IMR-90 (cell line): ENCODE measurements at regions not wholly inside any gene's neighbourhood (a gene's known extent, or its start where the extent isn't known, plus 50 kb on each side); places are given as distances from the start of the nearest gene placed in this dataset.

Experiments
- ATAC-seq: fragments of 200-7000 bp; cut with Tn5 transposase; 2 replicates; pipeline ENCODE4 v1.9.1; 2020; ENCODE audit warnings: low read depth, mild to moderate bottlenecking, moderate library complexity
- BruUV-seq: library from RNA; stranded (reverse); fragments of 400-500 nt; replicated peaks from 2 replicates; lab custom pipeline; 2021; lab: Mats Ljungman, UMichigan
- CTCF ChIA-PET: fragments of 300-600 bp; formaldehyde crosslinking; extraction: SDS; loops from one replicate; lab custom pipeline; 2021; ENCODE audit warnings: antibody characterized with exemption; lab: Yijun Ruan, JAX
- POLR2A ChIA-PET: fragments of 300-600 bp; sonication (Branson Sonifier 250); formaldehyde crosslinking; loops from one replicate; lab custom pipeline; 2022; ENCODE audit warnings: antibody characterized with exemption; ENCODE audit not compliant: unreplicated experiment; lab: Charles Lee
- DNase-seq: peaks from one replicate; pipeline ENCODE4 v3.0.0; 2013
- H2AFZ ChIP-seq: replicated peaks from 2 replicates; pipeline ENCODE3; 2013; ENCODE audit warnings: low read length, mild to moderate bottlenecking; ENCODE audit not compliant: poor library complexity
- H2AK5ac ChIP-seq: 2 replicates; pipeline ENCODE4 v1.6.1; 2013; ENCODE audit warnings: low read depth, low read length, inconsistent platforms
- H2AK9ac ChIP-seq: replicated peaks from 2 replicates; pipeline ENCODE3; 2013; ENCODE audit warnings: mild to moderate bottlenecking, low read depth, low read length, moderate library complexity; ENCODE audit not compliant: poor library complexity
- H2BK120ac ChIP-seq: 2 replicates; pipeline ENCODE4 v1.6.1; 2013; ENCODE audit warnings: low read depth, low read length, inconsistent platforms
- H2BK15ac ChIP-seq: 3 replicates; pipeline ENCODE4 v1.6.1; 2013; ENCODE audit warnings: low read depth, low read length, inconsistent platforms
- H2BK20ac ChIP-seq: 2 replicates; pipeline ENCODE4 v1.6.1; 2013; ENCODE audit warnings: low read depth, mild to moderate bottlenecking, inconsistent platforms, low read length, moderate library complexity
- H2BK5ac ChIP-seq: 2 replicates; pipeline ENCODE4 v1.6.1; 2013; ENCODE audit warnings: mild to moderate bottlenecking, low read depth, low read length, inconsistent platforms; ENCODE audit not compliant: poor library complexity, severe bottlenecking
- H3K14ac ChIP-seq: replicated peaks from 2 replicates; pipeline ENCODE4 v1.6.1; 2013; ENCODE audit warnings: low read depth, low read length, inconsistent platforms
- H3K18ac ChIP-seq: 2 replicates; pipeline ENCODE4 v1.6.1; 2013; ENCODE audit warnings: low read depth, low read length, control low read depth
- H3K23ac ChIP-seq: 2 replicates; pipeline ENCODE4 v1.6.1; 2013; ENCODE audit warnings: low read depth, low read length, inconsistent platforms
- H3K27ac ChIP-seq: 2 replicates; pipeline ENCODE4 v1.5.1; 2013; ENCODE audit warnings: mild to moderate bottlenecking, control low read depth, low read length; ENCODE audit not compliant: insufficient read depth
- H3K27me3 ChIP-seq: 2 replicates; pipeline ENCODE4 v1.6.1; 2013; ENCODE audit warnings: low read length; ENCODE audit not compliant: control insufficient read depth, insufficient read depth
- H3K36me3 ChIP-seq: 2 replicates; pipeline ENCODE4 v1.6.1; 2013; ENCODE audit warnings: low read length, mixed read lengths; ENCODE audit not compliant: control insufficient read depth, insufficient read depth
- H3K4ac ChIP-seq: 2 replicates; pipeline ENCODE4 v1.6.1; 2013; ENCODE audit warnings: low read depth, low read length, inconsistent platforms
- H3K4me1 ChIP-seq: 2 replicates; pipeline ENCODE4 v1.6.1; 2013; ENCODE audit warnings: low read length, mixed read lengths; ENCODE audit not compliant: control insufficient read depth, insufficient read depth
- H3K4me2 ChIP-seq: 2 replicates; pipeline ENCODE4 v1.6.1; 2013; ENCODE audit warnings: low read depth, mild to moderate bottlenecking, control low read depth, low read length, moderate library complexity
- H3K4me3 ChIP-seq: 2 replicates; pipeline ENCODE4 v1.5.1; 2013; ENCODE audit warnings: low read depth, mild to moderate bottlenecking, control low read depth, low read length, moderate library complexity; ENCODE audit not compliant: insufficient read depth
- H3K56ac ChIP-seq: 2 replicates; pipeline ENCODE4 v1.6.1; 2013; ENCODE audit warnings: low read length, inconsistent platforms; ENCODE audit not compliant: insufficient read depth; ENCODE audit errors: extremely low read depth
- H3K79me1 ChIP-seq, 2 experiments: 2 replicates each; pipeline ENCODE4 v1.6.1; 2013; ENCODE audit warnings: low read length in 2 of 2, inconsistent platforms in 1 of 2, low read depth in 1 of 2
- H3K9ac ChIP-seq: 2 replicates; pipeline ENCODE4 v1.6.1; 2013; ENCODE audit warnings: low read depth, low read length, control low read depth
- H3K9me1 ChIP-seq: 2 replicates; pipeline ENCODE4 v1.6.1; 2013; ENCODE audit warnings: low read length, inconsistent platforms; ENCODE audit not compliant: insufficient read depth
- H3K9me3 ChIP-seq: 2 replicates; pipeline ENCODE4 v1.6.1; 2013; ENCODE audit warnings: low read length; ENCODE audit not compliant: control insufficient read depth, insufficient read depth
- H4K20me1 ChIP-seq: 2 replicates; pipeline ENCODE4 v1.6.1; 2013; ENCODE audit warnings: low read length, inconsistent platforms; ENCODE audit not compliant: insufficient read depth
- H4K5ac ChIP-seq: 2 replicates; pipeline ENCODE4 v1.6.1; 2013; ENCODE audit warnings: mild to moderate bottlenecking, low read depth, low read length, control low read depth
- H4K8ac ChIP-seq, 2 experiments: 2 replicates each; pipeline ENCODE4 v1.6.1; 2013; ENCODE audit warnings: low read depth in 2 of 2, low read length in 2 of 2, control low read depth in 1 of 2, inconsistent platforms in 1 of 2
- H4K91ac ChIP-seq: 2 replicates; pipeline ENCODE4 v1.6.1; 2013; ENCODE audit warnings: low read depth, low read length, inconsistent platforms; ENCODE audit not compliant: insufficient read depth
- BHLHE40 ChIP-seq: fragments of 150-350 bp; IDR thresholded peaks from 2 replicates; pipeline ENCODE4 v1.6.1; 2016; ENCODE audit warnings: mild to moderate bottlenecking, low read depth, low read length
- CEBPB ChIP-seq: IDR thresholded peaks from 2 replicates; pipeline ENCODE4 v1.6.1; 2012; ENCODE audit warnings: low read depth, low read length, improper control_type of control experiment
- CHD1 ChIP-seq: IDR thresholded peaks from 2 replicates; pipeline ENCODE4 v1.6.1; 2012; ENCODE audit warnings: low read depth, low read length, improper control_type of control experiment
- CTCF ChIP-seq: conservative IDR thresholded peaks from 2 replicates; pipeline ENCODE4 v1.5.1; 2012; ENCODE audit warnings: mild to moderate bottlenecking, low read depth, low read length, improper control_type of control experiment
- ELK1 ChIP-seq: fragments of 150-350 bp; IDR thresholded peaks from 2 replicates; pipeline ENCODE4 v1.6.1; 2016; ENCODE audit warnings: low read depth, mild to moderate bottlenecking, low read length, moderate library complexity, borderline replicate concordance
- FOS ChIP-seq: fragments of 150-350 bp; IDR thresholded peaks from 2 replicates; pipeline ENCODE4 v1.6.1; 2016; ENCODE audit warnings: low read depth, low read length
- MAFK ChIP-seq: IDR thresholded peaks from 2 replicates; pipeline ENCODE4 v1.6.1; 2012; ENCODE audit warnings: low read depth, low read length, improper control_type of control experiment
- MAZ ChIP-seq: IDR thresholded peaks from 2 replicates; pipeline ENCODE4 v1.6.1; 2012; ENCODE audit warnings: low read depth, mild to moderate bottlenecking, low read length, improper control_type of control experiment, moderate library complexity, borderline replicate concordance
- MXI1 ChIP-seq: IDR thresholded peaks from 2 replicates; pipeline ENCODE4 v1.6.1; 2012; ENCODE audit warnings: low read depth, mild to moderate bottlenecking, low read length, moderate library complexity, borderline replicate concordance
- NFE2L2 ChIP-seq: fragments of 150-350 bp; IDR thresholded peaks from 2 replicates; pipeline ENCODE4 v1.6.1; 2016; ENCODE audit warnings: low read depth, mild to moderate bottlenecking, low read length
- RFX5 ChIP-seq: IDR thresholded peaks from 2 replicates; pipeline ENCODE4 v1.8.0; 2012; ENCODE audit warnings: low read depth, mild to moderate bottlenecking, low read length, moderate library complexity
- SMC3 ChIP-seq: fragments of 150-350 bp; IDR thresholded peaks from 2 replicates; pipeline ENCODE4 v1.6.1; 2016; ENCODE audit warnings: low read depth, mild to moderate bottlenecking, antibody characterized with exemption, low read length, moderate library complexity
- USF2 ChIP-seq: fragments of 150-350 bp; IDR thresholded peaks from 2 replicates; pipeline ENCODE4 v1.6.1; 2017; ENCODE audit warnings: mild to moderate bottlenecking, antibody characterized with exemption, low read length, low read depth
- WGBS, 2 experiments: methylation state at CpG; one replicate each; pipeline versions ENCODE4 v1.1.5 to v1.1.7; 2013; ENCODE audit warnings: missing lambda C conversion rate in 2 of 2; ENCODE audit not compliant: insufficient read length in 1 of 2; ENCODE audit errors: extremely low coverage in 2 of 2; 5-methylcytosine and 5-hydroxymethylcytosine counted together
- dilution Hi-C: fragments of 300-500 bp; cut with HindIII; formaldehyde crosslinking; loops from one replicate; pipeline ENCODE4 v1.14.3; 2018; ENCODE audit warnings: low sequenced_read_pairs; ENCODE audit not compliant: unreplicated experiment
- in situ Hi-C: fragments of 300-500 bp; cut with MboI; formaldehyde crosslinking; loops from 3 replicates; pipeline ENCODE4 v1.14.3; 2019; ENCODE audit warnings: low sequenced_read_pairs, inconsistent platforms, mixed read lengths
- intact Hi-C: fragments of 100-400 bp; cut with micrococcal nuclease; formaldehyde crosslinking; loops from 2 replicates; pipeline ENCODE4 v1.10.0; 2022

GRCh38 chr3:99499235-99500158 lies 138.9 kb upstream of the COL8A1 start:
- DNase-seq (peak; percentile 73), ATAC-seq (peak; percentile 65)
- peak overlapping the region; percentile 41; the same call in 1 of the 2 replicates for H3K18ac ChIP-seq
- H4K8ac ChIP-seq, result peak overlapping the region in 1 of 2 experiments; percentile 78; a peak in 3 of 4 replicates
- H3K23ac ChIP-seq, result no peak overlapping the region
- CTCF ChIA-PET, result interaction anchor here (0.6 to 1.2 kb wide), 9 partner anchors 25 to 326 kb away, joined by 3 to 5 read pairs (median 4); no protein-coding TSS in a partner anchor
- H3K9me3 ChIP-seq, result no peaks in the 10 kb centered on the region
- H2AFZ ChIP-seq, result peak overlapping the region; percentile 3
- H3K4me1 ChIP-seq, result peaks cover 7% of the 10 kb centered on the region
- peaks cover 3% of the 10 kb centered on the region for H3K9me1 ChIP-seq
- H3K36me3 ChIP-seq, result no peaks in the 10 kb centered on the region
- intact Hi-C loops (loop anchor here (1.0 to 5.0 kb wide), 5 partner anchors 139 to 477 kb away; partner anchors contain the start of gene COL8A1), dilution Hi-C loops (no loop called here), in situ Hi-C loops (loop anchor here (5.0 to 10.0 kb wide), 2 partner anchors 143 to 255 kb away; no protein-coding TSS in a partner anchor)
- H3K79me1 ChIP-seq, result no peaks in the 10 kb centered on the region
- no peaks in the 10 kb centered on the region for H4K20me1 ChIP-seq
- H2BK5ac ChIP-seq, result no peak overlapping the region
- no TSS peak for BruUV-seq
- H3K4me2 ChIP-seq, result no peak overlapping the region
- H2AK5ac ChIP-seq, result no peak overlapping the region
- H3K4ac ChIP-seq, result peak overlapping the region; percentile 51
- H2BK120ac ChIP-seq, result peak overlapping the region; percentile 60
- peak overlapping the region; percentile 60 for H2BK20ac ChIP-seq
- no peak overlapping the region for H3K4me3 ChIP-seq
- H3K27ac ChIP-seq, result no peak overlapping the region
- H4K91ac ChIP-seq, result peak overlapping the region; percentile 37
- peak overlapping the region; percentile 33; the same call in 1 of the 2 replicates for H4K5ac ChIP-seq
- no peak overlapping the region for H3K56ac ChIP-seq
- H2BK15ac ChIP-seq, result peak overlapping the region; percentile 6; the same call in 1 of the 3 replicates
- no peaks in the 10 kb centered on the region for H3K27me3 ChIP-seq
- WGBS, 2 experiments, result 86% methylated on average over 2 of the region's 4 CpGs; no CpG with 5 or more reads in 1 of the 2 experiments
- H3K14ac ChIP-seq, result no peak overlapping the region; the same call in 1 of the 2 replicates
- POLR2A ChIA-PET, result no interaction called here
- no peak overlapping the region for H2AK9ac ChIP-seq
- no peak overlapping the region for H3K9ac ChIP-seq
- TF ChIP-seq MXI1, result no peak
- TF ChIP-seq NFE2L2, result no peak
- no peak for TF ChIP-seq CHD1
- no peak for TF ChIP-seq FOS
- no peak for TF ChIP-seq CEBPB
- TF ChIP-seq BHLHE40, result no peak
- TF ChIP-seq MAFK, result no peak
- TF ChIP-seq MAZ, result no peak
- no peak for TF ChIP-seq ELK1
- no peak for TF ChIP-seq RFX5
- TF ChIP-seq USF2, result no peak
- TF ChIP-seq CTCF, result peak; percentile 87
- peak; percentile 92 for TF ChIP-seq SMC3
